GM12874 (cell line): ENCODE measurements at regions not wholly inside any gene's neighbourhood (a gene's known extent, or its start where the extent isn't known, plus 50 kb on each side); places are given as distances from the start of the nearest gene placed in this dataset.

Source experiments
- CTCF ChIP-seq: IDR thresholded peaks from 2 replicates; pipeline ENCODE4 v1.5.1; 2011; ENCODE audit warnings: low read depth, mild to moderate bottlenecking, control low read depth, low read length, moderate library complexity; ENCODE audit not compliant: insufficient read depth

GRCh38 chr13:44125943-44126469 lies 246.3 kb downstream of the LACC1 start:
- no peak for TF ChIP-seq CTCF

GRCh38 chr13:44128552-44129001 lies 245.0 kb upstream of the SERP2 start:
- TF ChIP-seq CTCF: no peak

- no peak for TF ChIP-seq CTCF
Measured at GRCh38 chr13:44129418-44129817, 244.2 kb upstream of the SERP2 start.

- no peak for TF ChIP-seq CTCF
Measured at GRCh38 chr13:44131069-44131614, 242.5 kb upstream of the SERP2 start.

GRCh38 chr13:44132710-44133109 lies 240.9 kb upstream of the SERP2 start:
- TF ChIP-seq CTCF: no peak

GRCh38 chr13:44133626-44134025 lies 240.0 kb upstream of the SERP2 start:
- no peak for TF ChIP-seq CTCF

GRCh38 chr13:44135566-44135965 lies 238.1 kb upstream of the SERP2 start:
- no peak for TF ChIP-seq CTCF
